MM.1S (cell line): ENCODE measurements at regions not wholly inside any gene's neighbourhood (a gene's known extent, or its start where the extent isn't known, plus 50 kb on each side); places are given as distances from the start of the nearest gene placed in this dataset.

Experiments
- DNase-seq: peaks from one replicate; pipeline ENCODE4 v3.0.0-alpha.2; 2015
- H2AFZ ChIP-seq: fragments of 300-600 bp; sonication (generic); 2 replicates; pipeline ENCODE4 v1.6.0; 2016; ENCODE audit warnings: antibody characterized with exemption, low read length
- H3F3A ChIP-seq: fragments of 300-600 bp; sonication (generic); 2 replicates; pipeline ENCODE4 v1.6.1; 2016; ENCODE audit warnings: mild to moderate bottlenecking, antibody characterized with exemption, low read length, moderate library complexity, mixed read lengths; ENCODE audit not compliant: insufficient read depth
- H3K27ac ChIP-seq: fragments of 300-600 bp; sonication (generic); 2 replicates; pipeline ENCODE4 v1.5.1; 2016; ENCODE audit warnings: mild to moderate bottlenecking, low read length
- H3K27me3 ChIP-seq: fragments of 300-600 bp; sonication (generic); replicated peaks from 2 replicates; pipeline ENCODE4 v1.6.0; 2016; ENCODE audit warnings: low read length; ENCODE audit not compliant: insufficient read depth
- H3K36me3 ChIP-seq: fragments of 300-600 bp; sonication (generic); replicated peaks from 2 replicates; pipeline ENCODE4 v1.6.1; 2016; ENCODE audit warnings: mild to moderate bottlenecking, low read length, mixed read lengths; ENCODE audit not compliant: insufficient read depth
- H3K4me1 ChIP-seq: fragments of 300-600 bp; sonication (generic); 2 replicates; pipeline ENCODE4 v1.6.1; 2016; ENCODE audit warnings: low read length, mixed read lengths
- H3K4me2 ChIP-seq: fragments of 300-600 bp; sonication (generic); 2 replicates; pipeline ENCODE4 v1.6.0; 2016; ENCODE audit warnings: low read depth, low read length
- H3K4me3 ChIP-seq: fragments of 300-600 bp; sonication (generic); 2 replicates; pipeline ENCODE4 v1.5.1; 2016; ENCODE audit warnings: low read length, mixed read lengths
- H3K79me2 ChIP-seq: fragments of 300-600 bp; sonication (generic); 2 replicates; pipeline ENCODE4 v1.6.1; 2016; ENCODE audit warnings: mixed run types, low read length, mixed read lengths
- H3K9ac ChIP-seq: fragments of 300-600 bp; sonication (generic); 2 replicates; pipeline ENCODE4 v1.6.1; 2016; ENCODE audit warnings: low read length, mixed read lengths
- H3K9me2 ChIP-seq: fragments of 300-600 bp; sonication (generic); replicated peaks from 2 replicates; pipeline ENCODE4 v1.6.1; 2016; ENCODE audit warnings: mild to moderate bottlenecking, low read length, mixed read lengths; ENCODE audit not compliant: insufficient read depth
- H3K9me3 ChIP-seq: fragments of 300-600 bp; sonication (generic); replicated peaks from 2 replicates; pipeline ENCODE4 v1.6.1; 2016; ENCODE audit warnings: mild to moderate bottlenecking, low read length, mixed read lengths; ENCODE audit not compliant: insufficient read depth
- H4K20me1 ChIP-seq: fragments of 300-600 bp; sonication (generic); 2 replicates; pipeline ENCODE4 v1.6.1; 2016; ENCODE audit warnings: mild to moderate bottlenecking, low read length, moderate library complexity, mixed read lengths; ENCODE audit not compliant: insufficient read depth
- EZH2 ChIP-seq: fragments of 300-600 bp; sonication (generic); optimal IDR thresholded peaks from 2 replicates; pipeline ENCODE3; 2017; ENCODE audit warnings: low read depth, mild to moderate bottlenecking, antibody characterized with exemption, low read length, mixed read lengths
- EZH2phosphoT487 ChIP-seq: fragments of 300-600 bp; sonication (generic); IDR thresholded peaks from 2 replicates; pipeline ENCODE4 v1.6.1; 2018; ENCODE audit warnings: antibody characterized with exemption, low read length
- TF ChIP-seq, protein P1 (sequence below): fragments of 300-600 bp; sonication (generic); IDR thresholded peaks from 2 replicates; pipeline ENCODE4 v1.5.1; 2016; ENCODE audit warnings: antibody characterized with exemption, low read length, mixed read lengths

DNA sequence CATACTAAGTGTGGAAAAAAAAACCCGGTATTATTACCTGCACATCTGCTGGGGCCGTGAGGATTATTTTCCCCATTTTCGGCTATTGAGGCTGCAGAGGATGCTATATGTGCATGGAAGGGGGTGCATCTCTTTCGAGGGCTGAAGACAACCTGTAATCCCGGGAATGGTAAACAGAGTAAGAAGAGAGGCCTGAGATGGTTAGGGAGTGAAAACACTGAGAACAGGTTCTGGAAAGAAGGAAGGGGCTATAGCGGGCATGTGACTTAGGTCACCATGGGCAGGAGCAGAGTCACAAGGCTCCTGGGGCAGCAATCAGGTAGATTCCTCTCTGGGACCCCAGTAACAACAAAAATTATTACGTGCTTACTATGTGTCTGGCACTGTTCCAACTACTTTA lies 299.1 kb downstream of the RRAGC start:
- TF ChIP-seq EZH2phosphoT487, result no peak
- no peak for TF ChIP-seq EZH2
- H3K4me1 ChIP-seq, result no peaks in the 10 kb centered on the region
- no peaks in the 10 kb centered on the region for H3K79me2 ChIP-seq
- H3K27me3 ChIP-seq, result no peaks in the 10 kb centered on the region
- no peaks in the 10 kb centered on the region for H3K9me2 ChIP-seq
- no peaks in the 10 kb centered on the region for H3K36me3 ChIP-seq
- H3K4me2 ChIP-seq, result no peak overlapping the region
- no peaks in the 10 kb centered on the region for H4K20me1 ChIP-seq
- no peak overlapping the region for H2AFZ ChIP-seq
- H3F3A ChIP-seq, result no peaks in the 10 kb centered on the region
- DNase-seq, result no peak
- no peak overlapping the region for H3K27ac ChIP-seq
- no peak overlapping the region for H3K9ac ChIP-seq
- H3K9me3 ChIP-seq, result no peaks in the 10 kb centered on the region
- no peak overlapping the region for H3K4me3 ChIP-seq

DNA sequence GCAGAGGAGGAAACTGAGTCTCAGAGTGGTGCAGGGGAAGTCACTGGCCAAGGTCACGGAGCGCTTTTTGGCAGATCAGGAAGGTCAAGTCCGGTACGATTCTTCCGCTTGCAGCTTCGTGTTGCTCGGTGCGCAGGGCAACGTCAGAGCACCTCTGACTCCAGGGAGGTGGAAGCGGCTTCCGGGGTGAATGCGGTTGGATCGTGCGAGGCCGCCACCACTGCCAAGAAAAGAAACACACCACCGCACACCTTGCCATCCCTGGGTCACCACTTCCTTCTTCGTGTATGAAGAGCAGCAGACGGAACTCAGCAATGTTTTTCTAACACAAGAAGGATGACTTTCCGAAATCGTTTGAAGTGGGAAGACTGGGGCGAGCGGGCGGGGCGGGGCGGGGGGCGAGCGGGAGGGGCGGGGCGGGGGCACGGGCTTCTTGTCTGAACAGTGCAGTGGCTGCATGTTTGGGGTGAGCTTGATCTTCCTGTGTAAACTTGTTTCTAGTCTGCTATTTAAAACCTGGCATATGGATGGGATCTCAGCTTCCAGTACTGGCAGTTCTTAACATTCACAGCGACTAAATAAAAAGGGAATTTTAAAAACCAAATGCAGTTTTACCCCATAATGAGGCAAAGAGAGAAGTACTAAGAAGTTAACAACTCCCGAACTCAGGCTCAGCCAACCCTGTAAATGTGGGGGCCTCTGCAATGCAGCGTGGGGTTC lies 300.0 kb downstream of the RRAGC start:
- Histone ChIP-seq H3K79me2 (no peaks in the 10 kb centered on the region), H3F3A (no peaks in the 10 kb centered on the region), H3K9me3 (no peaks in the 10 kb centered on the region), H3K27ac (no peak overlapping the region), H3K9me2 (no peaks in the 10 kb centered on the region), H3K27me3 (no peaks in the 10 kb centered on the region), H3K9ac (no peak overlapping the region), H3K4me1 (no peaks in the 10 kb centered on the region), H3K4me2 (no peak overlapping the region), H3K36me3 (no peaks in the 10 kb centered on the region), H3K4me3 (no peak overlapping the region), H2AFZ (no peak overlapping the region), H4K20me1 (no peaks in the 10 kb centered on the region)
- TF ChIP-seq EZH2phosphoT487, result no peak
- TF ChIP-seq, protein P1, sequence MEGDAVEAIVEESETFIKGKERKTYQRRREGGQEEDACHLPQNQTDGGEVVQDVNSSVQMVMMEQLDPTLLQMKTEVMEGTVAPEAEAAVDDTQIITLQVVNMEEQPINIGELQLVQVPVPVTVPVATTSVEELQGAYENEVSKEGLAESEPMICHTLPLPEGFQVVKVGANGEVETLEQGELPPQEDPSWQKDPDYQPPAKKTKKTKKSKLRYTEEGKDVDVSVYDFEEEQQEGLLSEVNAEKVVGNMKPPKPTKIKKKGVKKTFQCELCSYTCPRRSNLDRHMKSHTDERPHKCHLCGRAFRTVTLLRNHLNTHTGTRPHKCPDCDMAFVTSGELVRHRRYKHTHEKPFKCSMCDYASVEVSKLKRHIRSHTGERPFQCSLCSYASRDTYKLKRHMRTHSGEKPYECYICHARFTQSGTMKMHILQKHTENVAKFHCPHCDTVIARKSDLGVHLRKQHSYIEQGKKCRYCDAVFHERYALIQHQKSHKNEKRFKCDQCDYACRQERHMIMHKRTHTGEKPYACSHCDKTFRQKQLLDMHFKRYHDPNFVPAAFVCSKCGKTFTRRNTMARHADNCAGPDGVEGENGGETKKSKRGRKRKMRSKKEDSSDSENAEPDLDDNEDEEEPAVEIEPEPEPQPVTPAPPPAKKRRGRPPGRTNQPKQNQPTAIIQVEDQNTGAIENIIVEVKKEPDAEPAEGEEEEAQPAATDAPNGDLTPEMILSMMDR, result no peak
- no peak for TF ChIP-seq EZH2
- DNase-seq, result no peak

DNA sequence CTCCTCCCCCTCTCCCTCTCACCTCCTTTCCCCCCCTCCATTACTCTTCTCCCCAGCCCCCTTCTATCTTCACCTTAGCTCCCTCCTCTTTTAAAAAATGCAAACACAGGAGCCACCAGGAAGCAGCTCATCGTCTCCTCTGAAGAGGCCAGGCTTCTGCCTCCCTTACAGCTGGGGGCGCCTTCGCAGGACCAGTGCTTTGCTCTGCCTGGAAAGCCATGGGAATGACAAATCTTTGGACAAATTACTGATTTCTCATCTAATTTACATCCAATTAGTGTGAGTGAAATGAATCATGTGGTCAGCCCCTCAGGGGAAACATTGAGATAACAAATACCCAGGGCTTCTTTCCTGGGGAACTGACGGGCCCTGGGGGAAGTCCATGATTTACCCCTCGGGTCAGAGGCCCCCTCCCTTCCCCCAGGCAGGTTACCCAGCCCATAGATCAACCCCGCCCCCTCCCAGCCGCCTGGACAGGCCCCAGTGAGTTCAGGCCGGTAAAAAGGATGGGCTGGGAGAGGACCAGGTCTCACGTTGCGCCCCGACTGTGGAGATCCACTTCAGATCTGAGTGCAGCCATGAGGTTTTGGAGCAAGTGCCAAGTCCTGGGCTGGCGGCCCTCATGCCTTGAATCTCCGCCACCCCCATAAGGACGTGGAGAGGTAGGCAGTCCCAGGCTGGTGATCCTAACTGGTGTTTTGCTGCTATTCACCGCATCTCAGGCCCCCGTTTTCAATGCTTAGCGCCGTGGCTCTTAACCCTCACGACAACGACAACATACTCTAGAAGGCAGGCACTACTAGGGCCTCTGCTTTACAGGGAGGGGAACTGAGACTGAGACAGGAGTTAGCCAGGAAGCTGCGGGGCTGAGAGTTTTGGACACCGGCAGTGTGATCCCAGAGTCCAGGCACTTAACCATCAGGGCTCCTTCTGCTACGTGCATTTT lies 300.8 kb downstream of the RRAGC start:
- H3K4me2 ChIP-seq, result no peak overlapping the region
- no peaks in the 10 kb centered on the region for H3K27me3 ChIP-seq
- H3K79me2 ChIP-seq, result no peaks in the 10 kb centered on the region
- H3F3A ChIP-seq, result no peaks in the 10 kb centered on the region
- no peak overlapping the region for H3K9ac ChIP-seq
- no peak overlapping the region for H2AFZ ChIP-seq
- no peak for DNase-seq
- no peaks in the 10 kb centered on the region for H3K9me3 ChIP-seq
- no peaks in the 10 kb centered on the region for H3K4me1 ChIP-seq
- no peak for TF ChIP-seq EZH2
- TF ChIP-seq EZH2phosphoT487, result no peak
- TF ChIP-seq, protein P1, result no peak
- no peaks in the 10 kb centered on the region for H3K36me3 ChIP-seq
- no peaks in the 10 kb centered on the region for H3K9me2 ChIP-seq
- H4K20me1 ChIP-seq, result no peaks in the 10 kb centered on the region
- H3K27ac ChIP-seq, result no peak overlapping the region
- H3K4me3 ChIP-seq, result no peak overlapping the region
